ENCODE measurements at regions not wholly inside any gene's neighbourhood (a gene's known extent, or its start where the extent isn't known, plus 50 kb on each side); places are given as distances from the start of the nearest gene placed in this dataset.

DNA sequence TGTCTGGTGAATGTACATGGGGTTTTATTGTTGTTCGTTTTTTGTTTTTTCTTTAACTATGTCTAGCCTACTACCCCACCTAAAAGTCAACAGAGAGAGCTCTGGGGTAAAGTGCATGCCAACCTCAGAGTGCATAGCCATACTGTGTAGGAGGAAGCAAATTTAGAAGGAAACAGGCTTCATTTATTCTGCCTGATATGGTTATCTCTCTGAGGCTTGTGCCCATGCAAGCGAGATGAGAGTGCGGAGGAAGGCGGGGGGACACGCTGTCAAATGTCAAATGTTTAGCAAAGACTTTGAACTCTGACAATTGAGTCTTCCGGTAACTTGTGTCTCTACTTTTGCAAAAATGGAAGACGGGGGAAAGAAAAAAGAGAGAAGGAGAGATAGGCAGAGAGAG is 295.5 kb downstream of the ETS1 start:
- DNase-seq (ENCODE audit: low spot score): no peak
- H3K27ac Mint-ChIP-seq: no peak overlapping the region
- no peak overlapping the region for H3K4me3 Mint-ChIP-seq
- POLR2A ChIA-PET: no interaction called here
- ATAC-seq: no peak
- CTCF ChIA-PET: interaction anchor here (5.1 kb wide), 1 partner anchor 339 kb away, joined by 49 read pairs; no protein-coding TSS in a partner anchor
- no peaks in the 10 kb centered on the region for H3K9me3 Mint-ChIP-seq
- peaks cover 10% of the 10 kb centered on the region for H3K4me1 Mint-ChIP-seq
- no peaks in the 10 kb centered on the region for H3K27me3 Mint-ChIP-seq (ENCODE audit: low read depth)
- TF ChIP-seq, protein P1, sequence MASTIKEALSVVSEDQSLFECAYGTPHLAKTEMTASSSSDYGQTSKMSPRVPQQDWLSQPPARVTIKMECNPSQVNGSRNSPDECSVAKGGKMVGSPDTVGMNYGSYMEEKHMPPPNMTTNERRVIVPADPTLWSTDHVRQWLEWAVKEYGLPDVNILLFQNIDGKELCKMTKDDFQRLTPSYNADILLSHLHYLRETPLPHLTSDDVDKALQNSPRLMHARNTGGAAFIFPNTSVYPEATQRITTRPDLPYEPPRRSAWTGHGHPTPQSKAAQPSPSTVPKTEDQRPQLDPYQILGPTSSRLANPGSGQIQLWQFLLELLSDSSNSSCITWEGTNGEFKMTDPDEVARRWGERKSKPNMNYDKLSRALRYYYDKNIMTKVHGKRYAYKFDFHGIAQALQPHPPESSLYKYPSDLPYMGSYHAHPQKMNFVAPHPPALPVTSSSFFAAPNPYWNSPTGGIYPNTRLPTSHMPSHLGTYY (CRISPR knock-in tag; IDR thresholded peaks at IDR 0.05): no peak
- TF ChIP-seq, protein P2, sequence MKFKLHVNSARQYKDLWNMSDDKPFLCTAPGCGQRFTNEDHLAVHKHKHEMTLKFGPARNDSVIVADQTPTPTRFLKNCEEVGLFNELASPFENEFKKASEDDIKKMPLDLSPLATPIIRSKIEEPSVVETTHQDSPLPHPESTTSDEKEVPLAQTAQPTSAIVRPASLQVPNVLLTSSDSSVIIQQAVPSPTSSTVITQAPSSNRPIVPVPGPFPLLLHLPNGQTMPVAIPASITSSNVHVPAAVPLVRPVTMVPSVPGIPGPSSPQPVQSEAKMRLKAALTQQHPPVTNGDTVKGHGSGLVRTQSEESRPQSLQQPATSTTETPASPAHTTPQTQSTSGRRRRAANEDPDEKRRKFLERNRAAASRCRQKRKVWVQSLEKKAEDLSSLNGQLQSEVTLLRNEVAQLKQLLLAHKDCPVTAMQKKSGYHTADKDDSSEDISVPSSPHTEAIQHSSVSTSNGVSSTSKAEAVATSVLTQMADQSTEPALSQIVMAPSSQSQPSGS (CRISPR knock-in tag; IDR thresholded peaks at IDR 0.05; ENCODE audit: borderline replicate concordance, low read depth): no peak
- TF ChIP-seq, protein P3, sequence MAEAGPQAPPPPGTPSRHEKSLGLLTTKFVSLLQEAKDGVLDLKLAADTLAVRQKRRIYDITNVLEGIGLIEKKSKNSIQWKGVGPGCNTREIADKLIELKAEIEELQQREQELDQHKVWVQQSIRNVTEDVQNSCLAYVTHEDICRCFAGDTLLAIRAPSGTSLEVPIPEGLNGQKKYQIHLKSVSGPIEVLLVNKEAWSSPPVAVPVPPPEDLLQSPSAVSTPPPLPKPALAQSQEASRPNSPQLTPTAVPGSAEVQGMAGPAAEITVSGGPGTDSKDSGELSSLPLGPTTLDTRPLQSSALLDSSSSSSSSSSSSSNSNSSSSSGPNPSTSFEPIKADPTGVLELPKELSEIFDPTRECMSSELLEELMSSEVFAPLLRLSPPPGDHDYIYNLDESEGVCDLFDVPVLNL (CRISPR knock-in tag; IDR thresholded peaks at IDR 0.05; ENCODE audit: borderline replicate concordance, low read depth): no peak
- TF ChIP-seq ZNF138 (CRISPR knock-in tag; conservative IDR thresholded peaks at IDR 0.05): no peak
- TF ChIP-seq, protein P4, sequence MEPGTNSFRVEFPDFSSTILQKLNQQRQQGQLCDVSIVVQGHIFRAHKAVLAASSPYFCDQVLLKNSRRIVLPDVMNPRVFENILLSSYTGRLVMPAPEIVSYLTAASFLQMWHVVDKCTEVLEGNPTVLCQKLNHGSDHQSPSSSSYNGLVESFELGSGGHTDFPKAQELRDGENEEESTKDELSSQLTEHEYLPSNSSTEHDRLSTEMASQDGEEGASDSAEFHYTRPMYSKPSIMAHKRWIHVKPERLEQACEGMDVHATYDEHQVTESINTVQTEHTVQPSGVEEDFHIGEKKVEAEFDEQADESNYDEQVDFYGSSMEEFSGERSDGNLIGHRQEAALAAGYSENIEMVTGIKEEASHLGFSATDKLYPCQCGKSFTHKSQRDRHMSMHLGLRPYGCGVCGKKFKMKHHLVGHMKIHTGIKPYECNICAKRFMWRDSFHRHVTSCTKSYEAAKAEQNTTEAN (CRISPR knock-in tag; IDR thresholded peaks at IDR 0.05): no peak
- TF ChIP-seq KAT7 (CRISPR knock-in tag; IDR thresholded peaks at IDR 0.05; ENCODE audit: borderline replicate concordance): no peak
- no peak for TF ChIP-seq PRRX2 (CRISPR knock-in tag; IDR thresholded peaks at IDR 0.05)
- TF ChIP-seq MYBL2 (CRISPR knock-in tag; IDR thresholded peaks at IDR 0.05): no peak
- no peaks in the 10 kb centered on the region for H3K36me3 Mint-ChIP-seq

DNA sequence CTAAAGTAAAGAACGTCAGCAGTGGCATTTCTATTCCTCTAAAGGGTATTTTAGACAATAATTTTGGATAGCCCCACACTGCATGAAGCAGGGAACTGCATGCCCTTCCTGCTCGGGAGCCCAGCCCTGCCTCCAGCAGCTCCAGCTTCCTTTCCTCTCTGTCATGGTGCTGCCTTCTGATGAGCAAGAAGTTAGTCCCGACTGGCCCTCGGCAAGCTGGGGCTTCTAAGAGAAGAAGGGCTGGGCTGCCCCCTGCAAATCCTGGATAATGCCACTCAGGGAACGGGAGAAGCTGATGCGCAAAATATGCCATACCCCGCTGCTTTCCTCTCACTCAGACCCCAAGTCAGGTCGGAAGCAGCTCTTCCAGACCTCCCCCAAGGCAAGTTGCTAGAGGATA is 296.4 kb downstream of the ETS1 start:
- CTCF ChIA-PET: interaction anchor here (0.8 to 5.1 kb wide), 13 partner anchors 11 to 540 kb away, joined by 3 to 49 read pairs (median 4); no protein-coding TSS in a partner anchor
- no peak for ATAC-seq

More for the DNA sequence above, 296.4 kb downstream of the ETS1 start:
- DNase-seq (ENCODE audit: low spot score): no peak
- Mint-ChIP-seq H3K27ac (no peak overlapping the region), H3K4me3 (no peak overlapping the region), H3K27me3 (ENCODE audit: low read depth) (no peaks in the 10 kb centered on the region), H3K4me1 (peaks cover 10% of the 10 kb centered on the region), H3K36me3 (no peaks in the 10 kb centered on the region), H3K9me3 (no peaks in the 10 kb centered on the region)
- TF ChIP-seq, protein P5, sequence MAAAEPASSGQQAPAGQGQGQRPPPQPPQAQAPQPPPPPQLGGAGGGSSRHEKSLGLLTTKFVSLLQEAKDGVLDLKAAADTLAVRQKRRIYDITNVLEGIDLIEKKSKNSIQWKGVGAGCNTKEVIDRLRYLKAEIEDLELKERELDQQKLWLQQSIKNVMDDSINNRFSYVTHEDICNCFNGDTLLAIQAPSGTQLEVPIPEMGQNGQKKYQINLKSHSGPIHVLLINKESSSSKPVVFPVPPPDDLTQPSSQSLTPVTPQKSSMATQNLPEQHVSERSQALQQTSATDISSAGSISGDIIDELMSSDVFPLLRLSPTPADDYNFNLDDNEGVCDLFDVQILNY (CRISPR knock-in tag; IDR thresholded peaks at IDR 0.05): no peak
- no peak for TF ChIP-seq ZNF317 (CRISPR knock-in tag; IDR thresholded peaks at IDR 0.05; ENCODE audit: borderline replicate concordance, low read depth)
- no peak for TF ChIP-seq ZNF138 (CRISPR knock-in tag; conservative IDR thresholded peaks at IDR 0.05)
- TF ChIP-seq, protein P6, sequence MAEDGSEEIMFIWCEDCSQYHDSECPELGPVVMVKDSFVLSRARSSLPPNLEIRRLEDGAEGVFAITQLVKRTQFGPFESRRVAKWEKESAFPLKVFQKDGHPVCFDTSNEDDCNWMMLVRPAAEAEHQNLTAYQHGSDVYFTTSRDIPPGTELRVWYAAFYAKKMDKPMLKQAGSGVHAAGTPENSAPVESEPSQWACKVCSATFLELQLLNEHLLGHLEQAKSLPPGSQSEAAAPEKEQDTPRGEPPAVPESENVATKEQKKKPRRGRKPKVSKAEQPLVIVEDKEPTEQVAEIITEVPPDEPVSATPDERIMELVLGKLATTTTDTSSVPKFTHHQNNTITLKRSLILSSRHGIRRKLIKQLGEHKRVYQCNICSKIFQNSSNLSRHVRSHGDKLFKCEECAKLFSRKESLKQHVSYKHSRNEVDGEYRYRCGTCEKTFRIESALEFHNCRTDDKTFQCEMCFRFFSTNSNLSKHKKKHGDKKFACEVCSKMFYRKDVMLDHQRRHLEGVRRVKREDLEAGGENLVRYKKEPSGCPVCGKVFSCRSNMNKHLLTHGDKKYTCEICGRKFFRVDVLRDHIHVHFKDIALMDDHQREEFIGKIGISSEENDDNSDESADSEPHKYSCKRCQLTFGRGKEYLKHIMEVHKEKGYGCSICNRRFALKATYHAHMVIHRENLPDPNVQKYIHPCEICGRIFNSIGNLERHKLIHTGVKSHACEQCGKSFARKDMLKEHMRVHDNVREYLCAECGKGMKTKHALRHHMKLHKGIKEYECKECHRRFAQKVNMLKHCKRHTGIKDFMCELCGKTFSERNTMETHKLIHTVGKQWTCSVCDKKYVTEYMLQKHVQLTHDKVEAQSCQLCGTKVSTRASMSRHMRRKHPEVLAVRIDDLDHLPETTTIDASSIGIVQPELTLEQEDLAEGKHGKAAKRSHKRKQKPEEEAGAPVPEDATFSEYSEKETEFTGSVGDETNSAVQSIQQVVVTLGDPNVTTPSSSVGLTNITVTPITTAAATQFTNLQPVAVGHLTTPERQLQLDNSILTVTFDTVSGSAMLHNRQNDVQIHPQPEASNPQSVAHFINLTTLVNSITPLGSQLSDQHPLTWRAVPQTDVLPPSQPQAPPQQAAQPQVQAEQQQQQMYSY (CRISPR knock-in tag; IDR thresholded peaks at IDR 0.05): no peak
- TF ChIP-seq IRF2 (CRISPR knock-in tag; IDR thresholded peaks at IDR 0.05; ENCODE audit: borderline replicate concordance, low read depth): no peak
- TF ChIP-seq, protein P7, sequence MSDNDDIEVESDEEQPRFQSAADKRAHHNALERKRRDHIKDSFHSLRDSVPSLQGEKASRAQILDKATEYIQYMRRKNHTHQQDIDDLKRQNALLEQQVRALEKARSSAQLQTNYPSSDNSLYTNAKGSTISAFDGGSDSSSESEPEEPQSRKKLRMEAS (CRISPR knock-in tag; IDR thresholded peaks at IDR 0.05): no peak
- TF ChIP-seq, protein P8, sequence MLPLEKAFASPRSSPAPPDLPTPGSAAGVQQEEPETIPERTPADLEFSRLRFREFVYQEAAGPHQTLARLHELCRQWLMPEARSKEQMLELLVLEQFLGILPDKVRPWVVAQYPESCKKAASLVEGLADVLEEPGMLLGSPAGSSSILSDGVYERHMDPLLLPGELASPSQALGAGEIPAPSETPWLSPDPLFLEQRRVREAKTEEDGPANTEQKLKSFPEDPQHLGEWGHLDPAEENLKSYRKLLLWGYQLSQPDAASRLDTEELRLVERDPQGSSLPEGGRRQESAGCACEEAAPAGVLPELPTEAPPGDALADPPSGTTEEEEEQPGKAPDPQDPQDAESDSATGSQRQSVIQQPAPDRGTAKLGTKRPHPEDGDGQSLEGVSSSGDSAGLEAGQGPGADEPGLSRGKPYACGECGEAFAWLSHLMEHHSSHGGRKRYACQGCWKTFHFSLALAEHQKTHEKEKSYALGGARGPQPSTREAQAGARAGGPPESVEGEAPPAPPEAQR (CRISPR knock-in tag; IDR thresholded peaks at IDR 0.05): no peak
- TF ChIP-seq, protein P9, sequence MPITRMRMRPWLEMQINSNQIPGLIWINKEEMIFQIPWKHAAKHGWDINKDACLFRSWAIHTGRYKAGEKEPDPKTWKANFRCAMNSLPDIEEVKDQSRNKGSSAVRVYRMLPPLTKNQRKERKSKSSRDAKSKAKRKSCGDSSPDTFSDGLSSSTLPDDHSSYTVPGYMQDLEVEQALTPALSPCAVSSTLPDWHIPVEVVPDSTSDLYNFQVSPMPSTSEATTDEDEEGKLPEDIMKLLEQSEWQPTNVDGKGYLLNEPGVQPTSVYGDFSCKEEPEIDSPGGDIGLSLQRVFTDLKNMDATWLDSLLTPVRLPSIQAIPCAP (CRISPR knock-in tag; IDR thresholded peaks at IDR 0.05): no peak
- TF ChIP-seq ESRRA (CRISPR knock-in tag; IDR thresholded peaks at IDR 0.05; ENCODE audit: borderline replicate concordance): no peak
- TF ChIP-seq, protein P10, sequence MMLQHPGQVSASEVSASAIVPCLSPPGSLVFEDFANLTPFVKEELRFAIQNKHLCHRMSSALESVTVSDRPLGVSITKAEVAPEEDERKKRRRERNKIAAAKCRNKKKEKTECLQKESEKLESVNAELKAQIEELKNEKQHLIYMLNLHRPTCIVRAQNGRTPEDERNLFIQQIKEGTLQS (CRISPR knock-in tag; conservative IDR thresholded peaks at IDR 0.05): no peak
- TF ChIP-seq, protein P2 (CRISPR knock-in tag; IDR thresholded peaks at IDR 0.05; ENCODE audit: borderline replicate concordance, low read depth): no peak
- POLR2A ChIA-PET: no interaction called here

Data from WTC11 (cell line).